Lung (tissue), 11 donors: ENCODE measurements at regions not wholly inside any gene's neighbourhood (a gene's known extent, or its start where the extent isn't known, plus 50 kb on each side); places are given as distances from the start of the nearest gene placed in this dataset.

Source experiments
- ATAC-seq: fragments of 200-7000 bp; cut with Tn5 transposase; one replicate; pipeline ENCODE4 v1.9.1; 2020; ENCODE audit warnings: moderate number of reproducible peaks; ENCODE audit not compliant: insufficient read depth, low FRiP score
- DNase-seq, 3 donors: peaks; one replicate each; pipeline ENCODE4 v3.0.0-alpha.2; 2013 to 2017
- H3K27ac ChIP-seq, 2 donors: one replicate each; pipeline ENCODE4 v1.5.1; 2013; ENCODE audit warnings: mild to moderate bottlenecking in 2 of 2, moderate library complexity in 2 of 2, control low read depth in 1 of 2, inconsistent platforms in 1 of 2, low read depth in 1 of 2, low read length in 1 of 2
- H3K27me3 ChIP-seq, 3 donors: one replicate each; pipeline ENCODE4 v1.5.1; 2013; ENCODE audit warnings: low read length in 2 of 3; ENCODE audit not compliant: control insufficient read depth in 3 of 3, insufficient read depth in 3 of 3
- H3K36me3 ChIP-seq, 4 donors: one replicate each; pipeline ENCODE4 v1.5.1; 2013; ENCODE audit warnings: low read length in 4 of 4, mild to moderate bottlenecking in 1 of 4, moderate library complexity in 1 of 4; ENCODE audit not compliant: control insufficient read depth in 4 of 4, insufficient read depth in 4 of 4
- H3K4me1 ChIP-seq, 5 donors: one replicate each; pipeline ENCODE4 v1.5.1; 2013; ENCODE audit warnings: low read length in 5 of 5, mild to moderate bottlenecking in 2 of 5, moderate library complexity in 1 of 5; ENCODE audit not compliant: control insufficient read depth in 5 of 5, insufficient read depth in 5 of 5
- H3K4me3 ChIP-seq: one replicate; pipeline ENCODE4 v1.5.1; 2013; ENCODE audit warnings: mild to moderate bottlenecking, control low read depth, moderate library complexity
- H3K9ac ChIP-seq, 2 donors: one replicate each; pipeline ENCODE4 v1.5.1; 2013; ENCODE audit warnings: low read length in 2 of 2, control low read depth in 1 of 2; ENCODE audit not compliant: insufficient read depth in 1 of 2
- H3K9me3 ChIP-seq, 4 donors: one replicate each; pipeline ENCODE4 v1.5.1; 2013; ENCODE audit warnings: low read length in 3 of 4, mild to moderate bottlenecking in 1 of 4, moderate library complexity in 1 of 4; ENCODE audit not compliant: control insufficient read depth in 4 of 4, insufficient read depth in 3 of 4
- WGBS, 2 donors: extraction: QIAGEN DNeasy Blood & Tissue Kit; methylation state at CpG; one replicate each; pipeline ENCODE4 v1.1.7; 2013; 5-methylcytosine and 5-hydroxymethylcytosine counted together
- TF ChIP-seq, protein P1 (sequence below): IDR thresholded peaks from 2 replicates; pipeline ENCODE4 v1.5.1; 2012; ENCODE audit warnings: mild to moderate bottlenecking; ENCODE audit errors: control extremely low read depth, extremely low read depth
- donor health status: control.
- donor health status: control.
- donor health status: Bipolar disorder and iron deficiency.
- donor health status: healthy.
- donor health status: DM: yes; HTN: yes; CAD: no.

- DNase-seq (no peak), ATAC-seq (no peak)
- H3K4me1 ChIP-seq: no peaks in the 10 kb centered on the region
- H3K9ac ChIP-seq: no peak overlapping the region
- no peaks in the 10 kb centered on the region for H3K36me3 ChIP-seq
- TF ChIP-seq, protein P1, sequence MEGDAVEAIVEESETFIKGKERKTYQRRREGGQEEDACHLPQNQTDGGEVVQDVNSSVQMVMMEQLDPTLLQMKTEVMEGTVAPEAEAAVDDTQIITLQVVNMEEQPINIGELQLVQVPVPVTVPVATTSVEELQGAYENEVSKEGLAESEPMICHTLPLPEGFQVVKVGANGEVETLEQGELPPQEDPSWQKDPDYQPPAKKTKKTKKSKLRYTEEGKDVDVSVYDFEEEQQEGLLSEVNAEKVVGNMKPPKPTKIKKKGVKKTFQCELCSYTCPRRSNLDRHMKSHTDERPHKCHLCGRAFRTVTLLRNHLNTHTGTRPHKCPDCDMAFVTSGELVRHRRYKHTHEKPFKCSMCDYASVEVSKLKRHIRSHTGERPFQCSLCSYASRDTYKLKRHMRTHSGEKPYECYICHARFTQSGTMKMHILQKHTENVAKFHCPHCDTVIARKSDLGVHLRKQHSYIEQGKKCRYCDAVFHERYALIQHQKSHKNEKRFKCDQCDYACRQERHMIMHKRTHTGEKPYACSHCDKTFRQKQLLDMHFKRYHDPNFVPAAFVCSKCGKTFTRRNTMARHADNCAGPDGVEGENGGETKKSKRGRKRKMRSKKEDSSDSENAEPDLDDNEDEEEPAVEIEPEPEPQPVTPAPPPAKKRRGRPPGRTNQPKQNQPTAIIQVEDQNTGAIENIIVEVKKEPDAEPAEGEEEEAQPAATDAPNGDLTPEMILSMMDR: no peak
- no peak overlapping the region for H3K27ac ChIP-seq
- no peaks in the 10 kb centered on the region for H3K9me3 ChIP-seq
- WGBS, 2 donors: 31 to 37% methylated on average over 2 of the region's 2 CpGs
- no peak overlapping the region for H3K4me3 ChIP-seq
- no peaks in the 10 kb centered on the region for H3K27me3 ChIP-seq
Observed at GRCh38 chr6:63121166-63121565, 90.1 kb upstream of the FKBP1C start.

DNA sequence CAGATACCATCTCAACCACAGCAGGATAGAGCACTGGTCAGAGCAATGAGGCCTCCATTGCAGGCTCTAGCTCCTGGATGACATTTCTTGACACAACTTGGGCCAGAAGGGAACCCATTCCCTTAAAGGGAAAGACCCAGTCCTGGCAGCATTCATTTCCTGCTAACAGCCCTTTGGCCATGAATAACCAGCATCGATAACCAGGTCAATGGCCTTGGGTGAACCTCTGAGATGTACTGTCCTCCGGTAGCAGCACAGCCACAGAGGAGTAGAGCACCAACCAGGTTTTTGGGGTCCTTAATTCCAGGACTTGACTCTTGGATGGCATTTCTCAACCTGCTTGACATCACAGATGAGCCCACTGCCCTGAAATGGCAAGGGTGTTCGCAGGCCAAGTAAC is 71.2 kb upstream of the FKBP1C start:
- Histone ChIP-seq H3K4me3 (no peak overlapping the region), H3K36me3 (no peaks in the 10 kb centered on the region), H3K4me1 (no peaks in the 10 kb centered on the region), H3K9me3 (peaks cover 0 to 16% (median 0%) of the 10 kb centered on the region in 4 donors), H3K9ac (no peak overlapping the region), H3K27me3 (no peaks in the 10 kb centered on the region), H3K27ac (no peak overlapping the region)
- ATAC-seq (no peak), DNase-seq (no peak)
- TF ChIP-seq, protein P1: no peak
- 91 to 96% methylated on average over 3 of the region's 3 CpGs for WGBS, 2 donors

DNA sequence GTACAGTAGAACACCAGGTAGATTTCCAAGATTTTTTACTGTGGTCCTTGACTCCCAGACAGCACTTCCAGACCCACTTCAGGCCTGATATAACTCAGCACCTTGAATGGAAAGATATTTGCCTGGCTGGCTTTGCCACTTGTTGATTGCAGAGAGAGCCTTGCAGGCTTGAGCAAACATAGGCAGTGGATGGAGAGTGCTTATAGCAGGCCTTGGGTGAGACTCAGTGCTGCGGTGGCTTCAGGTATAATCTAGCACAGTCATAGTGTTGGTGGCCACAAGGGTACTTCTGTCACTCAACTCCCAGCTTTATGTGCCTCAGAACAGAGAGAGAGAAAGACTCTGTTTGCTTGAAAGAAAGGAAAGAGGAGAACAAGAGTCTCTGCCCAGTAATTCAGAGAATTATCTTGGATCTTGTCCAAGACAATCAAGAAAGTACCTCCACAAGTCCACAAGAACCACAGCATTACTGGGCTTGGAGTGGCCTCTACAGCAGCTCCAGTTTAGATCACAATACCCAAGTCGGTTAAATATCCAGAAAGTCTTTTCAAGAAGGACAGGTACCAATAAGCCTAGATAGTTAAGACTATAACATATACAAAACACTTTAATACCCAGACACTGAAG is 70.5 kb upstream of the FKBP1C start:
- ATAC-seq: peak; percentile 90
- TF ChIP-seq, protein P1: no peak

GRCh38 chr6:63149730-63150129 is 61.5 kb upstream of the FKBP1C start:
- Histone ChIP-seq H3K27ac (no peak overlapping the region), H3K4me1 (no peaks in the 10 kb centered on the region), H3K9ac (no peak overlapping the region), H3K36me3 (no peaks in the 10 kb centered on the region), H3K27me3 (no peaks in the 10 kb centered on the region), H3K9me3 (no peaks in the 10 kb centered on the region), H3K4me3 (no peak overlapping the region)
- TF ChIP-seq, protein P1: no peak
- DNase-seq: no peak
- ATAC-seq: no peak

More for the DNA sequence above, 70.5 kb upstream of the FKBP1C start:
- Histone ChIP-seq H3K4me1 (no peaks in the 10 kb centered on the region), H3K36me3 (no peaks in the 10 kb centered on the region), H3K27me3 (no peaks in the 10 kb centered on the region), H3K27ac (no peak overlapping the region), H3K9me3 (peaks cover 0 to 16% (median 0%) of the 10 kb centered on the region in 4 donors), H3K4me3 (no peak overlapping the region), H3K9ac (no peak overlapping the region)
- peak; percentile 12 to 51 (median 22) for DNase-seq
- WGBS, 2 donors: 63 to 85% methylated on average over 2 of the region's 2 CpGs
